Mucosa of rectum (tissue), 2 donors: ENCODE measurements at regions not wholly inside any gene's neighbourhood (a gene's known extent, or its start where the extent isn't known, plus 50 kb on each side); places are given as distances from the start of the nearest gene placed in this dataset.

Source experiments
- H3K27ac ChIP-seq, 2 donors: one replicate each; pipeline ENCODE4 v1.7.0; 2013; ENCODE audit warnings: inconsistent platforms in 2 of 2, low read depth in 2 of 2, low read length in 2 of 2
- H3K27me3 ChIP-seq, 2 donors: one replicate each; pipeline ENCODE4 v1.7.0; 2013; ENCODE audit warnings: low read length in 2 of 2; ENCODE audit not compliant: control insufficient read depth in 2 of 2, insufficient read depth in 2 of 2
- H3K36me3 ChIP-seq, 2 donors: one replicate each; pipeline ENCODE4 v1.7.0; 2013; ENCODE audit warnings: low read length in 2 of 2; ENCODE audit not compliant: control insufficient read depth in 2 of 2, insufficient read depth in 2 of 2
- H3K4me1 ChIP-seq, 2 donors: one replicate each; pipeline ENCODE4 v1.7.0; 2013; ENCODE audit warnings: low read length in 2 of 2, mild to moderate bottlenecking in 1 of 2; ENCODE audit not compliant: control insufficient read depth in 2 of 2, insufficient read depth in 2 of 2
- H3K4me3 ChIP-seq, 2 donors: one replicate each; pipeline ENCODE4 v1.7.0; 2013; ENCODE audit warnings: low read length in 2 of 2
- H3K9ac ChIP-seq, 2 donors: one replicate each; pipeline ENCODE4 v1.7.0; 2013; ENCODE audit warnings: low read length in 2 of 2, low read depth in 1 of 2, mild to moderate bottlenecking in 1 of 2
- H3K9me3 ChIP-seq, 2 donors: one replicate each; pipeline ENCODE4 v1.7.0; 2013; ENCODE audit warnings: low read length in 2 of 2; ENCODE audit not compliant: control insufficient read depth in 2 of 2
- donor health status: healthy.
- donor health status: Normal muscosa, but diverticular disease.

DNA sequence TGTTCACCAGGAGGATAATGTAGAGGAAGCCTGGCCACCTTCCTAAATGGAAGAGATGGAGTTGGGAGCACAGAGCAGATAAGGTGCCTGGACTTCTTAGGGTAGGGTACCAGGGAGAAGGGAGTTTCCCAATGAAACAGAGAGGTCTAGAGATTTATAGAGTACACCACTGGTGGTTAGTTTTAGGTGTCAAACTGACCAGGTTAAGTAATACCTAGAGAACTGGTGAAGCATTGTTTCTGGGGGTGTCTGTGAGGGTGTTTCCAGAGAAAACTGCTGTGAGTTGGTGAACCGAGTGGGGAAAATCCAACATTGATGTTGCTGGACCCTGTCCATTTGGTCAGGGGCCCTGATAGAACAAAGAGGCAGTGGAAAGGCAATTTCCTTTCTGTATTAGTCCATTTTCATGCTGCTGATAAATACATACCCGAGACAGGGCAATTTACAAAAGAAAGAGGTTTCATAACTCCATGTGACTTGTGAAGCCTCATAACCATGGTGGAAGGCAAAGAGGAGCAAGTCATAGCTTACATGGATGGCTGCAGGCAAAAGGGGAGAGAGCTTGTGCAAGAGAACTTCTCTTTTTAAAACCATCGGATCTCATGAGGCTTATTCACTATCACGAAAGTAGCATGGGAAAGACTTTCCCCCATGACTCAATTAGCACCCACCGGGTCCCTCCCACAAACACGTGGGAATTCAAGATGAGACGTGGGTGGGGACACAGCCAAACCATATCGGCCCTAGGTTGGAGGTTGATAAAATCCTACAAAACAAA, 260.8 kb downstream of the CBLN2 start:
- Histone ChIP-seq H3K9ac (no peak overlapping the region), H3K27me3 (no peaks in the 10 kb centered on the region), H3K4me3 (no peak overlapping the region), H3K36me3 (no peaks in the 10 kb centered on the region), H3K27ac (no peak overlapping the region), H3K9me3 (peaks cover 0 to 3% of the 10 kb centered on the region in 2 donors), H3K4me1 (no peaks in the 10 kb centered on the region)

- peaks cover 2 to 5% of the 10 kb centered on the region in 2 donors for H3K9me3 ChIP-seq
- H3K27ac ChIP-seq: no peak overlapping the region
- no peaks in the 10 kb centered on the region for H3K4me1 ChIP-seq
- no peak overlapping the region for H3K9ac ChIP-seq
- H3K4me3 ChIP-seq: no peak overlapping the region
- no peaks in the 10 kb centered on the region for H3K27me3 ChIP-seq
- H3K36me3 ChIP-seq: no peaks in the 10 kb centered on the region
Observed at GRCh38 chr18:72273025-72273424, 271.1 kb downstream of the CBLN2 start.

GRCh38 chr18:72261590-72261989, 282.6 kb downstream of the CBLN2 start:
- Histone ChIP-seq H3K4me3 (no peak overlapping the region), H3K9me3 (no peaks in the 10 kb centered on the region), H3K9ac (no peak overlapping the region), H3K4me1 (no peaks in the 10 kb centered on the region), H3K36me3 (no peaks in the 10 kb centered on the region), H3K27ac (no peak overlapping the region), H3K27me3 (no peaks in the 10 kb centered on the region)

DNA sequence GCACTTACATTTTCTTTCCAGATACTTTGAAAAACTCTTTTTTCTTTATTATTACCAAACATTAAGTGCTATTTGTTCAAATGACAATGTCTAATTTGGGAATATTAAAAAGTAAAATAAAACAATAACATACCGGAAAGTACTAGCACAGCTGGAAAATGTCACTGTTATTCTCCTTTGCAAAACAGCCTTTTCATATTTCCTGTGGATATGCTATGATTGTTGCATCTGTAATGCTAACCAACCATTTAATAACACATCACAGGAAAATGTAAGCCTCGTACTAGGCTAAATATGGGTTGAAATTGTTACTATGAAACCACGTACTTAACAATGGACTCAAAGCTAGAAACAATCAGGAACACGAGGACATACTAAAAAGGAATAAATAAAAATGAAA, 298.1 kb downstream of the CBLN2 start:
- no peaks in the 10 kb centered on the region for H3K9me3 ChIP-seq
- no peak overlapping the region for H3K27ac ChIP-seq
- no peaks in the 10 kb centered on the region for H3K4me1 ChIP-seq
- no peaks in the 10 kb centered on the region for H3K27me3 ChIP-seq
- no peaks in the 10 kb centered on the region for H3K36me3 ChIP-seq
- no peak overlapping the region for H3K4me3 ChIP-seq
- H3K9ac ChIP-seq: no peak overlapping the region

GRCh38 chr18:72235422-72235821, 308.7 kb downstream of the CBLN2 start:
- Histone ChIP-seq H3K9ac (no peak overlapping the region), H3K4me3 (no peak overlapping the region)

GRCh38 chr18:72233106-72233505, 311.0 kb downstream of the CBLN2 start:
- Histone ChIP-seq H3K4me1 (no peaks in the 10 kb centered on the region), H3K4me3 (no peak overlapping the region), H3K9me3 (no peaks in the 10 kb centered on the region), H3K9ac (no peak overlapping the region), H3K36me3 (no peaks in the 10 kb centered on the region), H3K27me3 (no peaks in the 10 kb centered on the region), H3K27ac (no peak overlapping the region)

More at GRCh38 chr18:72235422-72235821, 308.7 kb downstream of the CBLN2 start:
- Histone ChIP-seq H3K27me3 (no peaks in the 10 kb centered on the region), H3K4me1 (no peaks in the 10 kb centered on the region), H3K36me3 (no peaks in the 10 kb centered on the region), H3K9me3 (no peaks in the 10 kb centered on the region), H3K27ac (no peak overlapping the region)

- Histone ChIP-seq H3K27me3 (no peaks in the 10 kb centered on the region), H3K9me3 (no peaks in the 10 kb centered on the region), H3K4me3 (no peak overlapping the region), H3K36me3 (no peaks in the 10 kb centered on the region), H3K27ac (no peak overlapping the region), H3K9ac (no peak overlapping the region), H3K4me1 (no peaks in the 10 kb centered on the region)
Observed at GRCh38 chr18:72232644-72233043, 311.5 kb downstream of the CBLN2 start.

GRCh38 chr18:72225958-72226357, 318.2 kb downstream of the CBLN2 start:
- Histone ChIP-seq H3K4me1 (no peaks in the 10 kb centered on the region), H3K9me3 (no peaks in the 10 kb centered on the region), H3K27ac (no peak overlapping the region), H3K4me3 (no peak overlapping the region), H3K36me3 (no peaks in the 10 kb centered on the region), H3K27me3 (no peaks in the 10 kb centered on the region), H3K9ac (no peak overlapping the region)

DNA sequence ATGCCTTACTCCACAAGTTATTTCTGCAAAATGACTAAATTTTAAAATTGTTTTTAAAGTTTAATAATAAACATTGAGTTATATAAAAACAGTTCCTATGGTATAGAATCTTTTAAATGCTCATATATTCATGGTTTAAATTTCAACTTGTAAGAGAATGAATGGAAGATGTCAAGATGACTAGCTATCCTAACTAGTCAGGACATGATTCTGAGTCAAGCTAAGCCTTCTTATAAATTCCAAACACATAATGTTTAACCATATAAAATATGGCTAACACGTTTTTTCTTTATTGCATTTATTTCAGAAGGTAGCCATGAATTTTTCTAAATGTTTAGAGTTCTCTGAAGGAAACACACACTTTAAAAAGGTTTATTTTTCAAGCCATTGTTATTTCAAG, 320.4 kb downstream of the CBLN2 start:
- Histone ChIP-seq H3K9me3 (no peaks in the 10 kb centered on the region), H3K36me3 (no peaks in the 10 kb centered on the region), H3K9ac (no peak overlapping the region), H3K4me3 (no peak overlapping the region), H3K27ac (no peak overlapping the region), H3K27me3 (no peaks in the 10 kb centered on the region), H3K4me1 (no peaks in the 10 kb centered on the region)

- no peak overlapping the region for H3K4me3 ChIP-seq
- no peaks in the 10 kb centered on the region for H3K27me3 ChIP-seq
- H3K36me3 ChIP-seq: no peaks in the 10 kb centered on the region
- no peak overlapping the region for H3K27ac ChIP-seq
- no peaks in the 10 kb centered on the region for H3K9me3 ChIP-seq
- H3K4me1 ChIP-seq: no peaks in the 10 kb centered on the region
- H3K9ac ChIP-seq: no peak overlapping the region
Observed at GRCh38 chr18:72208920-72209676, 335.0 kb downstream of the CBLN2 start.
